ENCODE measurements at regions not wholly inside any gene's neighbourhood (a gene's known extent, or its start where the extent isn't known, plus 50 kb on each side); places are given as distances from the start of the nearest gene placed in this dataset.

DNA sequence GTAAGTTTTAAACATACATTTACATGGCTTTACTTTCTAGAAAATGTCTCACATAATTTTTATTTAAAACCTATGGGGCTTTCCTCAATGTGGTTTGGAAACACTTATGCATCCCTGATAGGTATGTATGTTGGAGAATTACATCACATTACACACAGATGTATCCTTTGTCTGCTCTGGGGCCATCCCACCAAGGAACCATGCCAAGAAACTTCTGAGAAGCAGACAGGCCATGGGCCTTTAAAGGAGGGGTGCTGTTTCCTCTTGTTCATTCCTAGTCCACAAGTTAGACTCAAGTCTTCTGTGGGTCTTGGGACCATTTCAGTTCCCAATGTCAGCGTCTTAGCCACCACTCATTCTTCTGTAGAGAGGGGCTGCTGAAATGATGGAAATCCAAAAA lies 162.0 kb upstream of the SETBP1 start:
- no TSS peak for BruUV-seq (replicated peaks)
- ChIA-PET CTCF (no interaction called here), POLR2A (interaction anchor here (0.8 kb wide), 1 partner anchor 14 kb away, joined by 4 read pairs; no protein-coding TSS in a partner anchor)
- no peak overlapping the region for H3K27ac Mint-ChIP-seq (ENCODE audit: low read depth, unreplicated experiment)
- H3K36me3 Mint-ChIP-seq (ENCODE audit: insufficient read depth, unreplicated experiment), result no peaks in the 10 kb centered on the region
- H3K4me1 Mint-ChIP-seq (ENCODE audit: insufficient read depth, unreplicated experiment), result peaks cover 11% of the 10 kb centered on the region
- DNase-seq (ENCODE audit: unreplicated experiment), result peak; percentile 10
- H3K9me3 Mint-ChIP-seq (ENCODE audit: unreplicated experiment), result no peaks in the 10 kb centered on the region
- intact Hi-C loops (cut with micrococcal nuclease), result no loop called here
- TF ChIP-seq, protein P1, sequence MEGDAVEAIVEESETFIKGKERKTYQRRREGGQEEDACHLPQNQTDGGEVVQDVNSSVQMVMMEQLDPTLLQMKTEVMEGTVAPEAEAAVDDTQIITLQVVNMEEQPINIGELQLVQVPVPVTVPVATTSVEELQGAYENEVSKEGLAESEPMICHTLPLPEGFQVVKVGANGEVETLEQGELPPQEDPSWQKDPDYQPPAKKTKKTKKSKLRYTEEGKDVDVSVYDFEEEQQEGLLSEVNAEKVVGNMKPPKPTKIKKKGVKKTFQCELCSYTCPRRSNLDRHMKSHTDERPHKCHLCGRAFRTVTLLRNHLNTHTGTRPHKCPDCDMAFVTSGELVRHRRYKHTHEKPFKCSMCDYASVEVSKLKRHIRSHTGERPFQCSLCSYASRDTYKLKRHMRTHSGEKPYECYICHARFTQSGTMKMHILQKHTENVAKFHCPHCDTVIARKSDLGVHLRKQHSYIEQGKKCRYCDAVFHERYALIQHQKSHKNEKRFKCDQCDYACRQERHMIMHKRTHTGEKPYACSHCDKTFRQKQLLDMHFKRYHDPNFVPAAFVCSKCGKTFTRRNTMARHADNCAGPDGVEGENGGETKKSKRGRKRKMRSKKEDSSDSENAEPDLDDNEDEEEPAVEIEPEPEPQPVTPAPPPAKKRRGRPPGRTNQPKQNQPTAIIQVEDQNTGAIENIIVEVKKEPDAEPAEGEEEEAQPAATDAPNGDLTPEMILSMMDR (IDR thresholded peaks at IDR 0.05; ENCODE audit: unreplicated experiment), result no peak
- H3K27me3 Mint-ChIP-seq (ENCODE audit: insufficient read depth, unreplicated experiment), result no peaks in the 10 kb centered on the region
- H3K4me3 Mint-ChIP-seq (ENCODE audit: unreplicated experiment), result no peak overlapping the region

DNA sequence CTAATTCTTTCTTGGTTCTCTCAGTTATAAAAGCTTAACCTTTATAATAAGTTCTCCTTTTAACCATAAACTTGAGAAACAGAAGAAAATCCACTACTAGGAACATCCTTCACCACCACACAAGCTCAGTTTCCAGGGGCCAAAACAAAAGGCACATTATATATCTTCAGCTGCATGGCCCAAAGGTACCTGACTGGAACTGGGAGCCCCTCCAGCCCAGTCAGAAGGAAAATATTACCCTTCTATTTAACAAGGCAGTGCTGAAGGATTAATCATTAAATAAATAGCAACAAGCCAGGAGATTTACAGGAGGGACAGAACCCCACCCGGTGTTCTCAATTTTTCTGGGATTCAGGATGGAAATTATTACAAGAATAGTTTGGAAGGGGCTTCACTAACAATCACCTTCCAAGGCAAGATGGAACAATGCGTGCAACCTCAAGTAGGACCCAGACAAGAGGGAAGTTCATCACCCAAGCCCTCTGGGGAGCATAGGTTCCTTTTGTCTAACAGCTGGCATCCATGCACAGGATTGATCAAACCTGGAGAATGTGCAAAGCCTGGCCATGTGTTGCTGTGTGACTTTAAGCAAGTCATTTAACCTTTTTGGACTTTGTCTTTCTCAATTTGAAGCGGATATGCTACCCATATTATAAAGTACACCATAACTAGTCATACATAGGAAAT lies 159.6 kb upstream of the SETBP1 start:
- Mint-ChIP-seq H3K27me3 (ENCODE audit: insufficient read depth, unreplicated experiment) (no peaks in the 10 kb centered on the region), H3K36me3 (ENCODE audit: insufficient read depth, unreplicated experiment) (no peaks in the 10 kb centered on the region), H3K4me3 (ENCODE audit: unreplicated experiment) (no peak overlapping the region), H3K27ac (ENCODE audit: low read depth, unreplicated experiment) (no peak overlapping the region), H3K4me1 (ENCODE audit: insufficient read depth, unreplicated experiment) (peaks cover 11% of the 10 kb centered on the region), H3K9me3 (ENCODE audit: unreplicated experiment) (no peaks in the 10 kb centered on the region)
- no peak for DNase-seq (ENCODE audit: unreplicated experiment)
- ChIA-PET POLR2A (interaction anchor here (0.6 kb wide), 1 partner anchor 46 kb away, joined by 3 read pairs; no protein-coding TSS in a partner anchor), CTCF (no interaction called here)
- BruUV-seq (replicated peaks), result no TSS peak
- intact Hi-C loops (cut with micrococcal nuclease), result no loop called here
- TF ChIP-seq, protein P1 (IDR thresholded peaks at IDR 0.05; ENCODE audit: unreplicated experiment), result no peak

DNA sequence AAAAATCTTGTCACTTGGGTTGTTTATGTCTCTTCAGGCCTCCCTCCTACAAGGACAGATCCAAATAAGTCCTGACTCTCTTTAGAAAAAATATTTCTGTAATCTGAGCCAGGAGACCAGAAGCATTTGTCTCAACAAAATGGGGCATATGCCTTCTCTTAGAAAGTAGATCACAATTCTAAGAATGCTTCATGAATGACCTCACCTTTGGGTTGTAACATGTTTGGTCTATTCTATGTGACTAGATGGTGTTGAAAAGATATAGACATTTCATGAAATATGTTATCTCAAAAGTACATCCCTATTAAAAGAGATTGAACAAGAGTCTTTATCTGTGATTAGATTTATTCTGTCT lies 159.0 kb upstream of the SETBP1 start:
- no peak for DNase-seq (ENCODE audit: unreplicated experiment)
- TF ChIP-seq, protein P1 (IDR thresholded peaks at IDR 0.05; ENCODE audit: unreplicated experiment), result no peak
- intact Hi-C loops (cut with micrococcal nuclease), result no loop called here
- H3K36me3 Mint-ChIP-seq (ENCODE audit: insufficient read depth, unreplicated experiment), result no peaks in the 10 kb centered on the region
- H3K4me3 Mint-ChIP-seq (ENCODE audit: unreplicated experiment), result no peak overlapping the region
- no peaks in the 10 kb centered on the region for H3K9me3 Mint-ChIP-seq (ENCODE audit: unreplicated experiment)
- peaks cover 11% of the 10 kb centered on the region for H3K4me1 Mint-ChIP-seq (ENCODE audit: insufficient read depth, unreplicated experiment)
- POLR2A ChIA-PET, result no interaction called here
- CTCF ChIA-PET, result no interaction called here
- BruUV-seq (replicated peaks), result no TSS peak
- H3K27ac Mint-ChIP-seq (ENCODE audit: low read depth, unreplicated experiment), result no peak overlapping the region
- H3K27me3 Mint-ChIP-seq (ENCODE audit: insufficient read depth, unreplicated experiment), result no peaks in the 10 kb centered on the region

DNA sequence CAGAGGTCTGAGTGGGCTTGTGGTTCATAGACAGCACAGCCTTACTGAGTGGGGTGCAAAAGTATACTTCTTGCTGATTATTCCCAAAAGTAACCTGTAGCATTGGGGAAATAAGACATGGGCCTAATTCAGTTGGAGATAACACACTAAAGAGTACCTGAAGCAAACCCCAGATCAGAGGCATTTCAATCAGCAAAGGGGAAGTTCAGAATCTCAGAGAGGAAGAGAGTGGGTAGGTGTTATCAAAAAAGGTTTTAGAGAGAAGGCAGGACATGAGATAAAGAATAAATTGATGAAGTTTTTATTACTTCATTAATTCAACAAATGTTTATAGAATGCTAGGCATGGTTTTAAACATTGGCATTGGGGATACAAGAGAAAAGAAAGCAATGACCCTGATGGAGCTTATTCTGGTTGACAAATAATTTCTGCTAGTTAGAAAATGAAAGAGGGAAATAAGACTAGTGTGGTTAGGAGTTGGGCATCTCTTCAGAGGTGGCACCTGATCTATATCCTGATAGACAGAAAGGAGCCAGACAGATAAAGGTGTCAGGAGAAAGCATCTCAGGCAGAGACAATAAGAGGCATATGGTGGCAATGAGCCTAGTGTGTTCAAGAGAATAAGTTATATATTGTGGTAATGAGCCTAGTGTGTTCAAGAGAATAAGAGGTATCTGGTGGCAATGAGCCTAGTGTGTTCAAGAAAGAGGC lies 153.8 kb upstream of the SETBP1 start:
- Mint-ChIP-seq H3K4me1 (ENCODE audit: insufficient read depth, unreplicated experiment) (no peaks in the 10 kb centered on the region), H3K27ac (ENCODE audit: low read depth, unreplicated experiment) (no peak overlapping the region), H3K27me3 (ENCODE audit: insufficient read depth, unreplicated experiment) (no peaks in the 10 kb centered on the region), H3K36me3 (ENCODE audit: insufficient read depth, unreplicated experiment) (no peaks in the 10 kb centered on the region), H3K4me3 (ENCODE audit: unreplicated experiment) (no peak overlapping the region), H3K9me3 (ENCODE audit: unreplicated experiment) (no peaks in the 10 kb centered on the region)
- no TSS peak for BruUV-seq (replicated peaks)
- TF ChIP-seq, protein P1 (IDR thresholded peaks at IDR 0.05; ENCODE audit: unreplicated experiment), result no peak
- no peak for DNase-seq (ENCODE audit: unreplicated experiment)
- intact Hi-C loops (cut with micrococcal nuclease), result no loop called here
- CTCF ChIA-PET, result no interaction called here
- POLR2A ChIA-PET, result no interaction called here
